Astrocyte (in vitro differentiated cells and primary cell): ENCODE measurements at regions not wholly inside any gene's neighbourhood (a gene's known extent, or its start where the extent isn't known, plus 50 kb on each side); places are given as distances from the start of the nearest gene placed in this dataset.

Experiments
- DNase-seq: peaks from one replicate; pipeline ENCODE4 v3.0.0-alpha.2; 2010; ENCODE audit warnings: low read depth
- FAIRE-seq: peaks from 2 replicates; lab custom pipeline; 2011; peaks lifted over from hg19 to GRCh38; lab: Jason Lieb, UNC
- H2AFZ ChIP-seq: 2 replicates; pipeline ENCODE4 v1.6.0; 2012; ENCODE audit warnings: low read depth, low read length, inconsistent platforms
- H3K27ac ChIP-seq: 2 replicates; pipeline ENCODE4 v1.5.1; 2011; ENCODE audit warnings: low read depth, low read length, inconsistent platforms
- H3K27me3 ChIP-seq: 2 replicates; pipeline ENCODE4 v1.6.0; 2011; ENCODE audit warnings: low read length, inconsistent platforms; ENCODE audit not compliant: insufficient read depth
- H3K36me3 ChIP-seq: 2 replicates; pipeline ENCODE4 v1.5.1; 2011; ENCODE audit warnings: low read length, inconsistent platforms; ENCODE audit not compliant: insufficient read depth
- H3K4me1 ChIP-seq: 2 replicates; pipeline ENCODE4 v1.5.1; 2011; ENCODE audit warnings: low read length, inconsistent platforms; ENCODE audit not compliant: insufficient read depth
- H3K4me2 ChIP-seq: 2 replicates; pipeline ENCODE4 v1.6.0; 2012; ENCODE audit warnings: low read length, inconsistent platforms
- H3K4me3 ChIP-seq: 2 replicates; pipeline ENCODE4 v1.5.1; 2011; ENCODE audit warnings: low read depth, mild to moderate bottlenecking, low read length, inconsistent platforms; ENCODE audit not compliant: insufficient read depth
- H3K79me2 ChIP-seq: 2 replicates; pipeline ENCODE4 v1.6.0; 2012; ENCODE audit warnings: mild to moderate bottlenecking, low read length, inconsistent platforms; ENCODE audit not compliant: insufficient read depth
- H3K9ac ChIP-seq: 2 replicates; pipeline ENCODE4 v1.6.0; 2012; ENCODE audit warnings: mild to moderate bottlenecking, low read length, inconsistent platforms
- H3K9me3 ChIP-seq: 2 replicates; pipeline ENCODE4 v1.5.1; 2012; ENCODE audit warnings: low read depth, mild to moderate bottlenecking, low read length, inconsistent platforms; ENCODE audit not compliant: insufficient read depth
- H4K20me1 ChIP-seq: 2 replicates; pipeline ENCODE4 v1.6.0; 2012; ENCODE audit warnings: low read length, inconsistent platforms; ENCODE audit not compliant: insufficient read depth
- H3K27ac Mint-ChIP-seq: one replicate; pipeline ENCODE4 v1.8.0; 2021; ENCODE audit warnings: mild to moderate bottlenecking, mixed read lengths; ENCODE audit not compliant: unreplicated experiment
- H3K27me3 Mint-ChIP-seq: one replicate; pipeline ENCODE4 v1.8.0; 2021; ENCODE audit warnings: low read depth, mixed read lengths; ENCODE audit not compliant: unreplicated experiment
- H3K36me3 Mint-ChIP-seq: one replicate; pipeline ENCODE4 v1.8.0; 2021; ENCODE audit warnings: low read depth, mixed read lengths; ENCODE audit not compliant: unreplicated experiment
- H3K4me1 Mint-ChIP-seq: one replicate; pipeline ENCODE4 v1.8.0; 2021; ENCODE audit warnings: low read depth, mixed read lengths; ENCODE audit not compliant: unreplicated experiment
- H3K4me3 Mint-ChIP-seq: one replicate; pipeline ENCODE4 v1.8.0; 2021; ENCODE audit warnings: mild to moderate bottlenecking, moderate library complexity, mixed read lengths; ENCODE audit not compliant: unreplicated experiment
- H3K9me3 Mint-ChIP-seq: one replicate; pipeline ENCODE4 v1.8.0; 2021; ENCODE audit warnings: mild to moderate bottlenecking, mixed read lengths; ENCODE audit not compliant: unreplicated experiment
- EZH2 ChIP-seq: IDR thresholded peaks from 2 replicates; pipeline ENCODE4 v1.6.1; 2012; ENCODE audit warnings: mild to moderate bottlenecking, low read length, inconsistent platforms; ENCODE audit not compliant: insufficient read depth
- TF ChIP-seq, protein P1 (sequence below): IDR thresholded peaks from 2 replicates; pipeline ENCODE4 v1.5.1; 2011; ENCODE audit warnings: low read depth, mild to moderate bottlenecking, inconsistent platforms, low read length, moderate library complexity; ENCODE audit not compliant: insufficient read depth

DNA sequence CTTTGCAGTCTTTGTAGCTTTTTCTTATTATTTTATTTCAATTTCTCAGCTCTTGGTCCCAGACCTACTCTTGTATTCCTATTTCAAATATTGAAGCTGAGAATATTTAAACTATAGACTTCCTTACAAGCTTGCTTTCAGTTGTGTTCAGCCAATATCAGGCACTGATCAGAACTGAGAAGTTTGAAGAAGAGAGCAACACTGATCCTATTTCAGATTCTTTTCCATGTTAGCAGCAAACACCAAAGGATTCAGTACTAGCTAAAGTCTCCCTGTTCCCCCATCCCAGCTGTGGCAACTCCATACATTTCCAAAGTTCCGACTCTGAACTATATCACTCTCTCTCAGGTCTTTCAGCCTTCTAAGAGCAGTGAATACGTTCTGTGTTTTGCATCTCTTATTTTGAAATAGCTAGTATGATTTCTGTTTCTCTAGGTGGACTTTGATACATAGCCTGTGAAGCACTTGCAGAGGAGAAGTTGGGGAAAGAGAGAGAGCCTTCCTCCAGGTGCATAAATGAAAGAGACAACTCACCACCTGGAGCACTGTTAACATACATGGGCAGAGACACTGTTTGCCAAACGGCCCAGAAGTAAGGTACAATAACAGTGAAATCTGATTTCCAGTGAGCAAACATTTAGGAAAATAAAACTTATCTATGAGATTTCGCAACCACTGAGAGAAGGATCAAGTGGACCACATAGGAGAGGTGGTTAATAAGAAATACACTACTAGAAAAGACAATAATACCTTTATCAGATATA, 135.0 kb upstream of the ZNF804A start:
- Histone ChIP-seq H3K9me3 (no peaks in the 10 kb centered on the region), H3K4me3 (no peak overlapping the region), H2AFZ (no peak overlapping the region), H3K4me1 (no peaks in the 10 kb centered on the region), H3K79me2 (no peaks in the 10 kb centered on the region), H3K27me3 (no peaks in the 10 kb centered on the region), H4K20me1 (no peaks in the 10 kb centered on the region), H3K9ac (no peak overlapping the region), H3K27ac (no peak overlapping the region), H3K4me2 (no peak overlapping the region), H3K36me3 (no peaks in the 10 kb centered on the region)
- H3K9me3 Mint-ChIP-seq = no peaks in the 10 kb centered on the region
- no peaks in the 10 kb centered on the region for H3K36me3 Mint-ChIP-seq
- H3K4me1 Mint-ChIP-seq = no peaks in the 10 kb centered on the region
- no peak overlapping the region for H3K4me3 Mint-ChIP-seq
- H3K27me3 Mint-ChIP-seq = no peaks in the 10 kb centered on the region
- TF ChIP-seq, protein P1, sequence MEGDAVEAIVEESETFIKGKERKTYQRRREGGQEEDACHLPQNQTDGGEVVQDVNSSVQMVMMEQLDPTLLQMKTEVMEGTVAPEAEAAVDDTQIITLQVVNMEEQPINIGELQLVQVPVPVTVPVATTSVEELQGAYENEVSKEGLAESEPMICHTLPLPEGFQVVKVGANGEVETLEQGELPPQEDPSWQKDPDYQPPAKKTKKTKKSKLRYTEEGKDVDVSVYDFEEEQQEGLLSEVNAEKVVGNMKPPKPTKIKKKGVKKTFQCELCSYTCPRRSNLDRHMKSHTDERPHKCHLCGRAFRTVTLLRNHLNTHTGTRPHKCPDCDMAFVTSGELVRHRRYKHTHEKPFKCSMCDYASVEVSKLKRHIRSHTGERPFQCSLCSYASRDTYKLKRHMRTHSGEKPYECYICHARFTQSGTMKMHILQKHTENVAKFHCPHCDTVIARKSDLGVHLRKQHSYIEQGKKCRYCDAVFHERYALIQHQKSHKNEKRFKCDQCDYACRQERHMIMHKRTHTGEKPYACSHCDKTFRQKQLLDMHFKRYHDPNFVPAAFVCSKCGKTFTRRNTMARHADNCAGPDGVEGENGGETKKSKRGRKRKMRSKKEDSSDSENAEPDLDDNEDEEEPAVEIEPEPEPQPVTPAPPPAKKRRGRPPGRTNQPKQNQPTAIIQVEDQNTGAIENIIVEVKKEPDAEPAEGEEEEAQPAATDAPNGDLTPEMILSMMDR = no peak
- no peak for TF ChIP-seq EZH2
- DNase-seq (no peak), FAIRE-seq (no peak)
- H3K27ac Mint-ChIP-seq = no peak overlapping the region

DNA sequence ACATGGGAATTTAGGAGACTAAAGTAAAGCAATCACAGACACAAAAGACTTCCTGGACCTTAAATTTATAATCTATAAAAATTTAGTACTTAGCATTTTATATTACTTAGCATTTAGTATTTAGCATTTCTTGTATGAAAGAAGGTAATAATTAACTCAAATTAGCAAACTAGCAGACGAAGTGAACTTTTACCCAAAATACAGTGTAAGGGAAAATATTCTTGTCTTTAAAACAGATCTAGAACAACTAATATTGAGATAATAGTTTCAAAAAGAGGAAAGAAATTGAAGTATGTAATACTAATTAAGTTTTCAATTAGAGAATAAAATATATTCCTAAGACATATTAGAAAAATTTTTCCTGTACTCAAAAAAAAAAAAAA, 134.5 kb upstream of the ZNF804A start:
- H3K4me1 Mint-ChIP-seq = no peaks in the 10 kb centered on the region
- H3K36me3 ChIP-seq = no peaks in the 10 kb centered on the region
- no peaks in the 10 kb centered on the region for H3K79me2 ChIP-seq
- H3K4me2 ChIP-seq = no peak overlapping the region
- H3K9me3 Mint-ChIP-seq = no peaks in the 10 kb centered on the region
- DNase-seq = no peak
- H3K27me3 ChIP-seq = no peaks in the 10 kb centered on the region
- H3K36me3 Mint-ChIP-seq = no peaks in the 10 kb centered on the region
- no peaks in the 10 kb centered on the region for H3K27me3 Mint-ChIP-seq
- no peaks in the 10 kb centered on the region for H4K20me1 ChIP-seq
- no peak overlapping the region for H3K4me3 ChIP-seq
- no peaks in the 10 kb centered on the region for H3K9me3 ChIP-seq
- no peaks in the 10 kb centered on the region for H3K4me1 ChIP-seq
- H3K27ac Mint-ChIP-seq = no peak overlapping the region
- no peak overlapping the region for H3K4me3 Mint-ChIP-seq
- H3K27ac ChIP-seq = no peak overlapping the region
- FAIRE-seq = no peak
- no peak overlapping the region for H2AFZ ChIP-seq
- no peak for TF ChIP-seq EZH2
- TF ChIP-seq, protein P1 = no peak
- H3K9ac ChIP-seq = no peak overlapping the region

DNA sequence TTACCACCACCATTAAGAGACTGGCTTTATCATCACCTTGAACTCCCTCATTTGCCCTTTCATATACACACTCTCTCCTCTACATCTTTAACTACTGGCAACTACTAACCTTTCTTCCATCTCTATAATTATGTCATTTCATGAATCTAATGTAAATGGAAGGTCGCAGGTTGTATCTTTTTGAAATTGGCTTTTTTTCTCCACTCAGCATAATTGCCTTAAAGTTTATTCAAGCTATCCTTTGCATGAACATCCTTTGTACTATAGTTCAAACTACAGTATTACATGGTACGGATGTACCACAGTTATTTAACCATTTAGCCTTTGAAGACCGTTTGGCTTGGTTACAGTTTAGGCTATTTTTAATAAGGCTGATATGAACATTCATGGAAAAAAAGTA, 129.5 kb upstream of the ZNF804A start:
- H3K79me2 ChIP-seq = no peaks in the 10 kb centered on the region
- no peak overlapping the region for H3K27ac Mint-ChIP-seq
- H3K4me1 ChIP-seq = no peaks in the 10 kb centered on the region
- no peak overlapping the region for H3K4me3 ChIP-seq
- no peak overlapping the region for H3K9ac ChIP-seq
- H2AFZ ChIP-seq = no peak overlapping the region
- no peaks in the 10 kb centered on the region for H3K36me3 Mint-ChIP-seq
- no peak overlapping the region for H3K4me3 Mint-ChIP-seq
- H3K27ac ChIP-seq = no peak overlapping the region
- TF ChIP-seq, protein P1 = no peak
- no peak for TF ChIP-seq EZH2
- H3K4me1 Mint-ChIP-seq = no peaks in the 10 kb centered on the region
- no peaks in the 10 kb centered on the region for H3K27me3 Mint-ChIP-seq
- H3K27me3 ChIP-seq = no peaks in the 10 kb centered on the region
- H3K4me2 ChIP-seq = no peak overlapping the region
- H3K36me3 ChIP-seq = no peaks in the 10 kb centered on the region
- no peaks in the 10 kb centered on the region for H3K9me3 Mint-ChIP-seq
- no peaks in the 10 kb centered on the region for H4K20me1 ChIP-seq
- DNase-seq = no peak
- FAIRE-seq = no peak
- no peaks in the 10 kb centered on the region for H3K9me3 ChIP-seq
